Activated naive CD8-positive, alpha-beta T cell treated with anti-CD3 and anti-CD28 coated beads, Interleukin-2, amount 50 U/mL, for 24 hours (primary cell): ENCODE measurements at regions not wholly inside any gene's neighbourhood (a gene's known extent, or its start where the extent isn't known, plus 50 kb on each side); places are given as distances from the start of the nearest gene placed in this dataset.

Experiments
- ATAC-seq: fragments of 150-1000 bp; cut with Tn5 transposase; one replicate; pipeline ENCODE4 v1.10.0; 2021
- DNase-seq: peaks from one replicate; pipeline ENCODE4 v3.0.0; 2021
- H3K27ac Mint-ChIP-seq: one replicate; pipeline ENCODE4 v1.8.0; 2021; ENCODE audit warnings: mild to moderate bottlenecking, mixed read lengths
- H3K27me3 Mint-ChIP-seq: one replicate; pipeline ENCODE4 v1.8.0; 2021; ENCODE audit warnings: mixed read lengths
- H3K36me3 Mint-ChIP-seq: one replicate; pipeline ENCODE4 v1.8.0; 2021; ENCODE audit warnings: low read depth, mixed read lengths
- H3K4me1 Mint-ChIP-seq: one replicate; pipeline ENCODE4 v1.8.0; 2021; ENCODE audit warnings: mixed read lengths
- H3K4me3 Mint-ChIP-seq: one replicate; pipeline ENCODE4 v1.8.0; 2021; ENCODE audit warnings: mild to moderate bottlenecking, moderate library complexity, mixed read lengths
- H3K9me3 Mint-ChIP-seq: one replicate; pipeline ENCODE4 v1.8.0; 2021; ENCODE audit warnings: mixed read lengths

DNA sequence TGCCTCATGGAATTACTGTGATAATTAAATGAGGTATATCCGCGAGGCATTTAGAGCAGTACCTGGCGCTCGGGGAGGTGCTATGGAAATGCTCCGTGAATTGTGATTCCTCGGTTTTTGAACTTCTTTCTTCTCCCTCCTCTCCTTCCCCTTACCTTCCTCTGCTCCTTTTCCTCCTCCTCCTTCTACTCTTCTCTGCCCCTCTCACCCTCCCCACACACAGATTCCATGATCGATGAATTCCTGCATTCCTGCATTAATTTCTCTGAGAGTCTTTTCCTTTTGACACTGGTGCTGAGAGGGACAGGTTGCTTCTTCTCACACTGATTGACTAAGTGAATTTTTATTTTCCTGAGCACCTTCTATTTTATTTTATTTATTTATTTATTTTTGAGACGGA is 101.2 kb upstream of the RGMA start:
- Mint-ChIP-seq H3K36me3 (no peaks in the 10 kb centered on the region), H3K4me3 (no peak overlapping the region)
- ATAC-seq = no peak

DNA sequence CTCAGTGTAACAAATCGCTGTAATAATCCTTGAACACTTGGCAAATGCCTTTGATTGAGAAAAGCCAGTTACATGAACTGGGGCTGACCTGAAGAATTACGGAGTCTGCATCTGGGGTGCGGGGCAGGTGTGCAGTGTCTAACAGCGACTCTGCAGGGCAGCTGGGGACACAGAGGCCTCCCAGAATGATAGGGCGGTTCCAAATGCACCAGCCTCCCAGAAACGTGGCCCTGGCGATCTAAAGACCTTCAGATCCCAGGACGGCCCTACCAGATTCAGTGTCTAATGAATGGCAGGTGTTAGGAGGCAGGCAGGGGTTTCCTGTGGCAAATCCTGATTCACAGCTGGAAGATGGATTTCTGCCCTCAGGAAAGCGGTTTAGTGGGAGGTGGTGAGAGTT is 100.5 kb upstream of the RGMA start:
- Mint-ChIP-seq H3K27ac (no peak overlapping the region), H3K9me3 (no peaks in the 10 kb centered on the region), H3K36me3 (no peaks in the 10 kb centered on the region), H3K4me3 (no peak overlapping the region), H3K27me3 (peaks cover 10% of the 10 kb centered on the region), H3K4me1 (no peaks in the 10 kb centered on the region)
- DNase-seq = no peak
- no peak for ATAC-seq

More for the DNA sequence above, 101.2 kb upstream of the RGMA start:
- Mint-ChIP-seq H3K27me3 (peaks cover 12% of the 10 kb centered on the region), H3K4me1 (no peaks in the 10 kb centered on the region), H3K9me3 (no peaks in the 10 kb centered on the region), H3K27ac (no peak overlapping the region)
- no peak for DNase-seq

DNA sequence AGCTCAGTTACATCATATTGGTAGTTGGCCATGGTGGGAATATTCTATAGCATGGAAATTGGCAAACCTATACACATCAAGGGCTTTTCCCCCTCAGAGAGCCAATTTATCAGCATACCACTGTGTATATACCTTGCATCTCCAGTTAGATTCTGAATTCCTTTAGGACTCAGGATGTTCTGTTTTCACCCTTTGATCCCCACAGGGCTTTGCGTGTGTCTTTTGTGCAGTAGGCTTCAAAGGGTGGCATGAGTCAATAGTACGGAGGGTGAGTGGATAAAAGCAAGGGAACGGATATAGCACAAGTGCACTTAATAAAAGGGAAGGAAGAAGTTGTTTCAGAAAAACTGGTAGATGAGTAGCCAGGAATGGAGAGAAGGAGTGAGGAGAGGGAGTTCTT is 99.2 kb upstream of the RGMA start:
- Mint-ChIP-seq H3K36me3 (no peaks in the 10 kb centered on the region), H3K27ac (no peak overlapping the region), H3K4me1 (no peaks in the 10 kb centered on the region), H3K27me3 (peaks cover 10% of the 10 kb centered on the region), H3K9me3 (no peaks in the 10 kb centered on the region), H3K4me3 (no peak overlapping the region)
- ATAC-seq (no peak), DNase-seq (no peak)

DNA sequence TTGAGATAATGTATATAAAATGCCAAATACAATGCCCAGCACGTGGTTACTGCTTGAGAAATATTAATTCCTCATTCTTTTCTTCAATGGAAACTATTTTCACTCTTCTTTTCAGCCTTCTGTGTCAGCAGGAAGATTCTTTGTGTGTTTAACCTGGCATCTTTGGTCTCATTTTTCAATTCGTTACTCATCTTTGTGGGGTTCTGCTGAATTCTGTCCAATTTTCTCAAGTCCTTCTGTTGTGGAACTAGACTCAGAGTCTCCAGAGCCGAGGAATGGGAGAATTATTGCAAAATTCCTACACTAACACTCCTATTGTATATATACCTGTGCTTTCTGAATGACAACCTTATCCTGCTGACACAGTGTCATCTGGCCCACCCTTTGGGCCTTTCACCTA is 96.8 kb upstream of the RGMA start:
- peaks cover 6% of the 10 kb centered on the region for H3K27me3 Mint-ChIP-seq
- no peak overlapping the region for H3K27ac Mint-ChIP-seq
- H3K9me3 Mint-ChIP-seq = no peaks in the 10 kb centered on the region

DNA sequence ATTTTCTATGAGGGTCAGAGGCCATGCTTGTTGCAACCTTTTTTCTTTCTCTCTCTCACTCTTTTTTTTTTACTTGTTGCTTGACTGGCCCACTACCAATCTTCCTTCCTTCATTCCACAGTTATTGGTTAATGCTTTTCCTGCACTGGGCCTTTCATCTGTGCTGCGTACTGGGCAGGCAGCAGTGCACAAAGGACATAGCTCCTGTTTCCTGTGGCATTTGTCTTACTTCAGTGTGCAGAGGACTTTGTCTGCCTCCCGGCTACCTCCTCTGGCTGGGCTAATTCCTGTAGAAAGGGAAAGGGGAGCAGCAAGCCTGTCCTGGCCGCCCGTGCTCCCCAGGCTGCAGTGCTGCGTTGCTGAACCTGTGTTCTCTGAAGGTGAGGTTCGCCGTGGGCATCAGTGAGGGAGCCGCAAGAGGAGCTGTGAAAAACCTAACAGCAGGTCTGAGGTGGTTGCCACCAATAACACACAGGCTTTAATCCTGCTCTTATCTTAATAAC is 93.7 kb upstream of the RGMA start:
- Mint-ChIP-seq H3K9me3 (no peaks in the 10 kb centered on the region), H3K4me1 (no peaks in the 10 kb centered on the region), H3K4me3 (no peak overlapping the region), H3K27me3 (peaks cover 2% of the 10 kb centered on the region), H3K27ac (no peak overlapping the region), H3K36me3 (no peaks in the 10 kb centered on the region)
- no peak for ATAC-seq
- no peak for DNase-seq

More for the DNA sequence above, 96.8 kb upstream of the RGMA start:
- DNase-seq = no peak
- Mint-ChIP-seq H3K36me3 (no peaks in the 10 kb centered on the region), H3K4me1 (no peaks in the 10 kb centered on the region), H3K4me3 (no peak overlapping the region)
- no peak for ATAC-seq

DNA sequence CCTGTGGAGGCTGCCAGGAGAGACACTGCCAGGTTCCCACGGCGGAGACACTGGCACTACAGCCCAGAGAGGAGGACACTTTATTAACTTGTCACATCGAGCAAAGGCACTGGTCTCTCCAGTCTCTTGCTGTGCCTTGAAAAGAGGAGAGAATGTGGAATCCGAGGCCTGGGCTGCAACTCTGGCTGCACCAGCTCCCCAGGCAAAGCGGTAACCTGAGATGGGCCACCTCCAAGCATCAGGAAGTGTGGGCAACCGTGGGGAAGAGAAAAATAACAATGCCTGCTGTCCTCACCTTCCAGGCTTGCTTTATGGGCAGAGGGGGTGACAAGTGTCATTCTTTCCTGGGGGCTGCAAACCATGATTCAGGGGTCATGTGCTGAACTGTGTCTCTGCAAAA is 91.6 kb upstream of the RGMA start:
- Mint-ChIP-seq H3K36me3 (no peaks in the 10 kb centered on the region), H3K4me3 (no peak overlapping the region), H3K4me1 (no peaks in the 10 kb centered on the region), H3K9me3 (no peaks in the 10 kb centered on the region), H3K27me3 (peaks cover under 1% of the 10 kb centered on the region), H3K27ac (no peak overlapping the region)
- no peak for DNase-seq
- ATAC-seq = no peak

DNA sequence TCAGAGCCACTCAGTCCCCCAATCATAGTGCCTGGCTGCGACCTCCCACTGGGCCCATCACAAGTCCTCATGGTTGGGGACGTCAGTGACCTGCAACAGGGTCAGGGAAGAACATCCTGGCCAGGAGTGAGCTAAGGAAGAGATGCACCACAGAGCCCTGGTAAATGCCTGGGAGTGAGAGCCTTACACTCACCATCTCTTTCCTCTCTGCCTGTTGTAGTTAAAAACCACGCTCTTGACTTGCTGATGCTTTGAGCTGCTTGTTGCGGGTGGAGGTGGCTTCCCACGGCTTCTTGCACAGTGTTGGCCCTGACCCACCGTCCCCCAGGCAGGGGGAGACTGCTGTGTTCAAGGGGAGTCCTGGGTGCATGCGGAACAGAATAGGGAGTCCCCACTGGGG is 91.1 kb upstream of the RGMA start:
- no peak for ATAC-seq
- Mint-ChIP-seq H3K27me3 (peaks cover 5% of the 10 kb centered on the region), H3K27ac (no peak overlapping the region), H3K4me1 (no peaks in the 10 kb centered on the region), H3K36me3 (no peaks in the 10 kb centered on the region), H3K9me3 (no peaks in the 10 kb centered on the region), H3K4me3 (no peak overlapping the region)
- no peak for DNase-seq

DNA sequence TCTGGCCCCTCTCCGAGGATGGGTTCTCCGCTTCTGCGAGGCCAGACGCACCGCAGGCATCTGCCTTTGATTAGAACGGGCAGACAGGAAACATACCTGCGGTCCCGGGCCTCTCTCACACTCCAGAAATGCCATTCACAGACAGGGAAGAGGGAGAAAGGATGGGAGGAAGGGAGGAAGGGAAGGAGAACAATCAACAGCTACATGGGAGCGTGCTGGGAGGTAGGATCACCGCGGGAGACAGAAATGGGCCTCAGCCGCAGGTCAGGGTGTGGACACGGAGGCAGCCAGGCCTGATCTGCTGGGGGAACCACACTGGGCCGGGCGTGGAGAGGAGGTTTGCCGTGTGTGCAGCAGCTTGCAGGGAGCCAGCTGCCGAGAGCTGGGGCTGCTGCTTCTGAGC is 90.7 kb upstream of the RGMA start:
- H3K27ac Mint-ChIP-seq = no peak overlapping the region
- H3K27me3 Mint-ChIP-seq = peaks cover 6% of the 10 kb centered on the region
- no peak for ATAC-seq
- DNase-seq = no peak
- no peaks in the 10 kb centered on the region for H3K9me3 Mint-ChIP-seq
- no peaks in the 10 kb centered on the region for H3K36me3 Mint-ChIP-seq
- H3K4me1 Mint-ChIP-seq = no peaks in the 10 kb centered on the region
- H3K4me3 Mint-ChIP-seq = no peak overlapping the region

DNA sequence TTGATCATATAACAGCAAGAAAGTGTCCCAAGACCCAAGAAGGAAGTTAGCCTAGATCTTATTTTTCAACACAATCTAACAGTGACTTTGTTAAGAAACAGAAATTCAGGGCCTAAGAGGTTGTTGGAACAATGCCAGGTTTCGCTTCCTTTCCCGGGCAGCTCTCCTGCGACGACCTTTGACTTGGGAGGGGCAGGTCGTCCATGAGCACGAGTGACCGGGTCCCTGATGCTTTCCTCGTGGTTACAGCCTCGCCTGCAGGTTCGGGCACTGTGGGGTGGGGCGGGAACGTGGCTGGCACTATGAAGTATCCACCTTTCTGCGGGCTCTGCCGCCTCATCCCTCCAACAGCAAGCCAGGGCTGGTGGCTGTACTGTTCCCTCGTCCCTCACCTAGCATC is 90.1 kb upstream of the RGMA start:
- DNase-seq (no peak), ATAC-seq (no peak)
- Mint-ChIP-seq H3K9me3 (no peaks in the 10 kb centered on the region), H3K4me1 (no peaks in the 10 kb centered on the region), H3K27me3 (peaks cover 6% of the 10 kb centered on the region), H3K36me3 (no peaks in the 10 kb centered on the region), H3K27ac (no peak overlapping the region), H3K4me3 (no peak overlapping the region)

DNA sequence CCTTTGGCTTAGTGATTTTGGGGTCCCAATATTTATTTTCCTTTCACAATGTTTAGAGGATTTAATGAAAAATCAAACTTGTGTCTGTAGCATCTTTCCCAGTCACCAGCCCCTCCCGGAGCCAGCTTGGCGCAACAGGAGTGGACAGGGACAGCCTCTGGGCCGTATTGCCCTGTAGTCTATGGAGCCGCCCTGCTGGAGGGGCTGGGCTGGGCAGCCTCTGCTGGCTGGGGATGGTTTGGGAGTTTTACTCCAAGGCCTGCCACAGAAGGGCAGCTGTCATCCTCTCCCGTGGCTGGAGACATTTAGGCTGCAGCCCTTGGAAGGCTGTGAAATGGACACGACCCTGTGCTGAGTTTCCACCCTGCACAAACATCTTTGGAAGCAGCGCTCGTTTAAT is 89.4 kb upstream of the RGMA start:
- ATAC-seq (no peak), DNase-seq (no peak)
- Mint-ChIP-seq H3K36me3 (no peaks in the 10 kb centered on the region), H3K4me1 (no peaks in the 10 kb centered on the region), H3K27me3 (peaks cover 6% of the 10 kb centered on the region), H3K4me3 (no peak overlapping the region), H3K9me3 (no peaks in the 10 kb centered on the region), H3K27ac (no peak overlapping the region)

DNA sequence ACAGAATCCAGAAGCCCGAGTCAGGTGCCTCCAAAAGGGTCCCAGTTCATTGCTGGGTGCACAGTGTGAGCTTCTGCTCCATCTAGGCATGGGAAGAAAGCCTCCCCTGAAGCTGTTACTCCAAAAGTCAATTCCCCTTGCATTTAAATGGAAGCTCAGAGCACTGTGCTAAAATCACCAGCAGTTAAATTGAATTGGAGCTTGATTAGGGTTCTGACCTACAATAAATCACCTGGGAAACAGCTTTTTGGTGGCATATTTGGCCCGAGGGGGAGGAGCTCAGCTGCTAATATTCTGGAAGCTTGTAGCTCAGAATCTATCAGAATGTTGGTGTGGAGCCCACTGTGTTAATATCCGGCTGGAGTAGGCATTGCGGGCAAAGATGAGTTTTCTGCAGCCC is 87.1 kb upstream of the RGMA start:
- Mint-ChIP-seq H3K36me3 (no peaks in the 10 kb centered on the region), H3K4me1 (no peaks in the 10 kb centered on the region), H3K27ac (no peak overlapping the region), H3K27me3 (peaks cover 8% of the 10 kb centered on the region), H3K9me3 (no peaks in the 10 kb centered on the region), H3K4me3 (no peak overlapping the region)
- ATAC-seq (no peak), DNase-seq (no peak)

DNA sequence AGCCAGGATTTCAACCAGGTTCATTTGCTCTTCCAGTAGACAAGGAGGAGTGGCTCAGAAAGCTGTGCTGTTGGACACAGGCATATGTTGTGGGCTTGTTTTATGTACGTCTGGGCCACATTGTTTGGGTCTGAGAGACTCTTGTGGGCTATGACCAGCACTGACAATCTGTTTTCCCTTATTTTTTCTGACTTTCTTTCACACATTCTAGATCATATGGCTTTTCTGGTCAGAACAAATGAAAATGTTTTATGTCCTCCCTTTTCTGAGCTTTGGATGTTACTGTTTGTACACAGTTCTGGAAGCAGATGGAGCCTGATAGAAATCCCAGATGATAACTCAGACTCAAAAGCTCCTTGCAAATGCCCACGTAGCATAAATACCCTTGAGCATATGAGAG is 85.8 kb upstream of the RGMA start:
- no peaks in the 10 kb centered on the region for H3K9me3 Mint-ChIP-seq
- no peak overlapping the region for H3K27ac Mint-ChIP-seq
- H3K4me3 Mint-ChIP-seq = no peak overlapping the region
- no peaks in the 10 kb centered on the region for H3K36me3 Mint-ChIP-seq
- no peak for DNase-seq
- H3K4me1 Mint-ChIP-seq = no peaks in the 10 kb centered on the region
- ATAC-seq = no peak
- H3K27me3 Mint-ChIP-seq = peaks cover 8% of the 10 kb centered on the region

DNA sequence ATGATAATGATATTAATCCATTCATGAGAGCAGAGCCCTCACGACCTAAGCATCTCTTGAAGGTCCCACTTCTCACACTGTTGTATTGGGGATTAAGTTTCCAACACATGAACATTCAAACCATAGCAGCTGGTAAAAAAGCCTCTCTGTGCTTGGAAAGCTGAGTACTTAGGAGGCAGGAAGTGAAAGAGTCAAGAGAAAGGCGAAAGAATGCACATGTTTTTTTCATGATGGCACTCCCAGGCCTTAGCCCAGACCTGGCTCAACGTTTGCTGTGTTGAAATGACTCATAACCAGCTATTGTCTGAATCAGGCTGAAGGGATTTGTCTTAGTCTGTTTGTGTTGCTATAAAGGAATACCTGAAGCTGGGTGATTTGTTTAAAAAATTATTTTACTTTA is 84.4 kb upstream of the RGMA start:
- DNase-seq = no peak
- no peaks in the 10 kb centered on the region for H3K9me3 Mint-ChIP-seq
- ATAC-seq = no peak
- H3K27me3 Mint-ChIP-seq = peaks cover 10% of the 10 kb centered on the region
- H3K36me3 Mint-ChIP-seq = no peaks in the 10 kb centered on the region
- H3K27ac Mint-ChIP-seq = no peak overlapping the region
- no peak overlapping the region for H3K4me3 Mint-ChIP-seq
- no peaks in the 10 kb centered on the region for H3K4me1 Mint-ChIP-seq

DNA sequence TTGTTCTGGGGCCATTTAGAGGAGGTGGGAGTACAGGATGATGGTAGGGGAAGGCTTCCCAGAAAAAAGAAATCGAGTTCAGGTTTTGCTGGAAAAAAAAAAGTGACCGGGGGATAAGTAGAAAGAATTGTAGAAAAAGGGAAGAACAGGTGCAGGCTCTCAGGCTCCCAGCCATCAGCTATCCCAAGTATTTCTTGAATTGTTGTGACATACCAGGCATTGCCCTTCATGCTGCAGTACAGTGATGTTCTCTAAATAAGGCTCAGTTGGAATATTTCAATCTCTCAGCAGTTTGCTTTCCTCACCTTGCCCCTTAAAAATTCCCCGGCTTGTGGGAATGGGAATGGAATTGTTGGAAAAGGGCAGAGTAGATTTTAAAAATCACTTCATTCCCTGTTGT is 82.5 kb upstream of the RGMA start:
- Mint-ChIP-seq H3K4me1 (no peaks in the 10 kb centered on the region), H3K9me3 (no peaks in the 10 kb centered on the region), H3K27ac (no peak overlapping the region), H3K36me3 (no peaks in the 10 kb centered on the region), H3K27me3 (peaks cover 10% of the 10 kb centered on the region), H3K4me3 (no peak overlapping the region)
- DNase-seq (no peak), ATAC-seq (no peak)

DNA sequence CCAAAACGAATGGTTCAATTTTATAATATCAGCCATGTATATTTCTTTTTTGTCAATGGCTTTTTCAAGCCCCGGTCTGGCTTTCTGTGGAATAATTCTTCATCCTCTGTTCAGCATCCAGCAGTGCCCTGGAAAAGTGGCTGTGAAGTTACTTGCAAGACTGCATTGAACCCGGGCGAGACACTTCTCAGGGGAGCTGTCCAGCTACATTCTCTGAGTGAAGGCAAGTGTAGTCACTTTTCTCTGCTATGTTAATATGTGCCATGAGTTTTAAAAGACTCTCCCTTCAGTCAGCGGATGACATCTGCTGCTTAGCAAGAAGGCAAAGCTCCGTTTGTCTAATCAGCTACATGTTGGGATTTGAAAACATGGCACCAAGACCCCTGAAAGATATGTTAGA is 81.3 kb upstream of the RGMA start:
- no peak overlapping the region for H3K27ac Mint-ChIP-seq
- DNase-seq = no peak
- H3K27me3 Mint-ChIP-seq = peaks cover 10% of the 10 kb centered on the region
- H3K9me3 Mint-ChIP-seq = no peaks in the 10 kb centered on the region
- ATAC-seq = no peak
- H3K4me1 Mint-ChIP-seq = no peaks in the 10 kb centered on the region
- no peak overlapping the region for H3K4me3 Mint-ChIP-seq
- no peaks in the 10 kb centered on the region for H3K36me3 Mint-ChIP-seq

DNA sequence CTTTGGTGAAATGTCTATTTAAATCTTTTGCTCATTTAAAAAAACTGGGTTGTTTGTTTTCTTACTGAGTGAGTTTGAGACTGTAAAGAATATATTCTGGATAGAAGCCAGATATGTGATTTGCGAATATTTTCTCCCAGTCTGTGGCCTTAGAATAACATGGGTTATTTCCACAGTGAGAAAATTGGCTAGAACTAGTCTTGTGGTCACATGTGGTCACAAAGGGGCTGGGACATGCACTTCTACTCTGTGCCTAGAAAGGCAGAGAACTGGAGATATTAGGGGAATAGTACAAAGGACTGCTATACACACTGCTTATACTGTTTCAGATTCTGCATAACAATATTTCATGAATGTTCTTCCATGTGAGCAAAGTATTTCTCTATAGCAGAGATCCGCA is 79.9 kb upstream of the RGMA start:
- ATAC-seq (no peak), DNase-seq (no peak)
- Mint-ChIP-seq H3K4me3 (no peak overlapping the region), H3K4me1 (peaks cover 2% of the 10 kb centered on the region), H3K9me3 (no peaks in the 10 kb centered on the region), H3K27me3 (peaks cover 7% of the 10 kb centered on the region), H3K27ac (no peak overlapping the region), H3K36me3 (no peaks in the 10 kb centered on the region)
